Frontal cortex (tissue), 3 donors: ENCODE measurements at regions not wholly inside any gene's neighbourhood (a gene's known extent, or its start where the extent isn't known, plus 50 kb on each side); places are given as distances from the start of the nearest gene placed in this dataset.

Source experiments
- DNase-seq, 2 donors: peaks; one replicate each; pipeline ENCODE4 v3.0.0; 2012; ENCODE audit warnings: low spot score in 2 of 2
- FAIRE-seq: peaks from 2 replicates; lab custom pipeline; 2012; peaks lifted over from hg19 to GRCh38; lab: Jason Lieb, UNC
- donor health status: control.
- donor health status: control.
- donor health status: control.

GRCh38 chr5:147018812-147019211 lies 140.3 kb upstream of the PPP2R2B start:
- no peak for DNase-seq
- no peak for FAIRE-seq

DNA sequence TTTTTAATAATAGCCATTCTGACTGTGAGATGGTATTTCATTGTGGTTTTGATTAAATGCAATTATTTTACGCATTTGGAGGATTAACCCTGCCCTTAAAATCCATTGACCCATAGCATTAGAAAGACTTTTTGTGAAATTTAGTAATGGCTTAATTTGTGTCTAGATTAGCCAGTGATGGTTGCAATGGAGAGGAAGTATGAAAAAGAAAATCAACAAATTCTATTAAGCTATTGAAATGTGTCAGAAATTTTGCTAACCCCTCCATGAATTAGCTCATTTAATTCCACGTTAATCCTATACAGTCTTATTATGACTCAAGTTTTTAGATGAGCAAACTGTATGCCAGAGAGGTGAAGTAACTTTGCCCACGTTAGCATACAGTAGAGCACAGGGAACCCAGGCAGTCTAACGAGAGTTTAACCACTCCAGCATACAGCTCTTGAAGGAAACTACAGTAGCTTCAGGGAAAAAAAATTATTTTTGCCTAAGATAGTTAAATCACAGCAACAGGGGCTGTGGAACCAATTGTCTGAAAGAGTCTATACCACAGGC lies 158.2 kb upstream of the PPP2R2B start:
- FAIRE-seq (no peak), DNase-seq (no peak)

DNA sequence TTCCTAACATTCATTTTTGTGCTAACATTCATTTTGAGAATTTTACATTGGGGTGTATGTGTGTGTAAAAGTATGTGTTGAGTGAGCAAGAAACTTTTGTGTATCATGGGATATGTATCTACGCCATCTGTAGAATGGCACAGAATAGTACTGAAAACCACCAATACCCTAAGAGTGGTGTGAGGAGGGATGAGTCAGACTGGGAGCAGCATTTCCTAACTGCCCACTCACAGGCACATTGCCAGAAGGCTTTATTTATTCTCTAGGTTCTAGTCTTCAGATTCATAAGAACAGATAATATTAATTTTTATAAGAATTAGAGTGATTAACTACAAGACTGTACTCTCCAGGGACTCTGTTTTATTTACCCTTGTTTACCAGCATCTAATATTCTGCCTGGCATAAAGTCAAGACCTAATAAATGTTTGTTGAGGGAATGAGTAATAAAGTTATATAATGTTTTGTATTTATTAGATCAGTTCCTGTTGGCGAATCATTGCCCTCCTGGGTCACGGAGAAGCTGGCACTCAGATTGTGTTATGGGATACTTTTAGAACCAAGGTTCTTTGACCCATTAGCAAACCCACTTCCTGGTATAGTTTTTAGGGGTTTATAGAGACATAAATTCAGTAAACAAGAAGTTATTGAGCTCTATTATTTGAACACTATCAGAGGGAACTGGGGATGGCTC lies 159.1 kb upstream of the PPP2R2B start:
- FAIRE-seq (no peak), DNase-seq (no peak)

DNA sequence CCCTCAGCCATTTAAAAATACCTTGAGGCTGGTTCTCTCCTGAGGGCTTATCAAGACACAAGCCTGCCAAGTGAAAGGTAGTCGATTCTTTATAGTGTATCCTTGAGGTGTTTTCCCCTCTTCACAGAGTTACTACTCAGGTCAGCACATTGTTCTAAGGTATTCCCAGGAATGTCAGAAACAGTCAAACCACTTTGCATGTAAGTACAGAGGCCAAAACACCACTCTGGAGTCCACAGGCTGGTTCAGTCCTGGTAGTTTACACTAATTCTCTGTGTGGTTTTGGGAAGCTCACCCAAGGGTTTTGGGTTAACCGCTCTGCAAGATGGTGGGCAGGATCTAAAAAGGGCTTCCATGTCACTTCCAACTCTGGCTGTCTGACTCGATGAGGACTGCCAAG lies 162.3 kb upstream of the PPP2R2B start:
- no peak for DNase-seq
- FAIRE-seq = no peak

DNA sequence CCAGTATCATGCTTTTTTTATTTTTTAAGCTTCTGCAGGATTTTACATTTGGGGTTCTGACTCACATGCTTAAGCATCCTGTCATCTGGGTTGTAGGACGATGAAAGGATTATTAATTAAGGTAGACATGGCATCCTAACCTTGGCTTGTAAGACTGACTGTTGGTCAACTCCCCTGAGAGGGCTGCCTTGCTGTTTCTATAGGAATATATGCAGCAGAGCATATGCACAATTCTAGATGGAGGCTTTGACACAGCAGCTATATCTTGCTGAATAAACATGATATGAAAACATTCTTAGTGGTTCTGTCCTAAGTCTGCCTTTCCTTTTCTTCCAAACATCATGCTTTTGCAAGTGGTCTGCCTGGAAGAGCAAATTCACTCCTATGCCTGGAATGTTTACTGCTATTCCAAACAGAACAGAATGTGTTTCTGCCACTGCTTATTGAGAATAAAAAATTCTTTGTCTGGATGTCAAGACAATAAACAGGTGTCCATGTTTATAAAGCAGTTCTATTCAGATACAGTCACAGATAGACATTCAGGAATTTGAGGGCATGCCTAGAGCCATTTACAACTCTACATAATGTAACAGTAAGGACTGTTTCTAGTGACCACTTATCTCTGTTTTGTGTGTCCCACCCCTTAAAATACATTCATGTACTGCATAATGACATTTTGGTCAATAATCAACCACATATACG lies 166.2 kb upstream of the PPP2R2B start:
- FAIRE-seq (no peak), DNase-seq (no peak)

DNA sequence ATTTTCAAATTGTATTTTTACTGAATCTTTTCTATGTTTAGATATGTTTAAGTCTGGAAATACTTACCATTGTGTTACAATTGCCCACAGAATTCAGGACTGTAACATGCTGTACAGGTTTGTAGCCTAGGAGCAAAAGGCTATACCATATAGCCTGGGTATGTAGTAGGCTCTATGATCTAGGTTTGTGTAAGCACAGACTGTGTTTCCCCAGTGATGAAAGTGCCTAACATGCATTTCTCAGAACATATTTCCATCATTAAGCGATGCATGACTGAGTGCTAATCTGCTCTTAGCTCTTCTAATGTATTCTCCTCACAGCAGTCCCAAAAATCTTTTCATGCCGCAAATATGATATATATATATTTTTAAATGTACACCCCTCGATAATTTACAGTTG lies 166.7 kb upstream of the PPP2R2B start:
- DNase-seq = no peak
- no peak for FAIRE-seq

GRCh38 chr5:147046281-147046680 lies 167.7 kb upstream of the PPP2R2B start:
- FAIRE-seq = no peak
- DNase-seq = no peak

DNA sequence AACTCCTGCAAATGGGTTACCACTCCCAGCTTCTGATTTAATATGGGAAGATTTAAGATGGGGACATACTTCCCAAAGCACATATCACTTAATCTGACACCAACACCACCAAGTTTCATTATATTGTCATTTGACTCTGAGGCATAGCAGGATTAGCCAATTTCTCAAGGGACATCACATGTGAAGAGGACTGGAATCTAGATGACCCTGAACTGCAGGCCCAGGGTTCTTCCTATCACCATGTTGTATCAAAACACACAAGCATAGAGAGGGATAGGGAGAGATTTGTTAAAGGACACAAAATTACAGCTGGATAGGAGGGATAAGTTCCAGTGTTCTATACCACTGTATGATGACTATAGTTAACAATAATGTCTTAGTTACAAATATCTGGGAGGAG lies 168.3 kb upstream of the PPP2R2B start:
- DNase-seq (no peak), FAIRE-seq (no peak)

DNA sequence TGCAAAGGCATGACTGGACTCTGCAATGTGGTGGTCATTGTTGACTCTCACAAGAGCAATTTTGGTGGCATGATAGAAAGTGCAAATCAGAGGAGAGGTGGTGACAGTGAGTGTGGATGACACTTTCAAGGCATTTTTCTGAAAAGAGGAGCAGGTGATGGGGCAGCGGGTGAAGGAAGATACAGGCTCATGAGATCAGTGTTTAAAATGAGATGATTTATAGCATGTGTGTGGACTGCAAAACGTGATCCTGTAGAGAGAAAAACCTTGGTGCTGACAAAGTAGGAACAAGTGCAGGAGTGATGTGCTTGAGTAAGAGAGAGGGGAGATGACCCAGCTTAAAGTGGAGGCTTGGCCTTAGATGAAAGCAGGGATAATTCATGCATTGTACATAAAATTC lies 171.2 kb upstream of the PPP2R2B start:
- no peak for FAIRE-seq
- DNase-seq = no peak

GRCh38 chr5:147050172-147050571 lies 171.6 kb upstream of the PPP2R2B start:
- DNase-seq = no peak
- FAIRE-seq = no peak

GRCh38 chr5:147051193-147051592 lies 172.6 kb upstream of the PPP2R2B start:
- DNase-seq (no peak), FAIRE-seq (no peak)

DNA sequence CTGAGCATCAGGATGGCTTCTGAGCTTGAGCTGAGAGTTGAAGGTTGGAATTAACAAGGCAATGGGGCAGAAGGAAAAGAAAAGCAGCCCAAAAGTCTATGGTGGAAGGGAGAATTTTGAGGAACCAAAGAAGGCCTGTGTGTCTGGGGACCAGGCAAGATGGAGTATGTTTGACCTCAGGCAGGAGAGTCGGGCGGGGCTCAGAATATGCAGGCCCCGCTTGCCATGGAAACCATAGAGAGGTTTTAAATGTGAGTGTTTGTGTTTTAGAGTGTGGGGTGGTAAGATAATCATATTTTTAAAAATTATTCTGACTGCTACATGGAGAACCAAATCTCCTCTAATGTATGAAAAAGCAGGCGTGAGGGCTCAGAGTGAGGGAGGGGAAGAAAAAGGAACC lies 174.0 kb upstream of the PPP2R2B start:
- DNase-seq = no peak

DNA sequence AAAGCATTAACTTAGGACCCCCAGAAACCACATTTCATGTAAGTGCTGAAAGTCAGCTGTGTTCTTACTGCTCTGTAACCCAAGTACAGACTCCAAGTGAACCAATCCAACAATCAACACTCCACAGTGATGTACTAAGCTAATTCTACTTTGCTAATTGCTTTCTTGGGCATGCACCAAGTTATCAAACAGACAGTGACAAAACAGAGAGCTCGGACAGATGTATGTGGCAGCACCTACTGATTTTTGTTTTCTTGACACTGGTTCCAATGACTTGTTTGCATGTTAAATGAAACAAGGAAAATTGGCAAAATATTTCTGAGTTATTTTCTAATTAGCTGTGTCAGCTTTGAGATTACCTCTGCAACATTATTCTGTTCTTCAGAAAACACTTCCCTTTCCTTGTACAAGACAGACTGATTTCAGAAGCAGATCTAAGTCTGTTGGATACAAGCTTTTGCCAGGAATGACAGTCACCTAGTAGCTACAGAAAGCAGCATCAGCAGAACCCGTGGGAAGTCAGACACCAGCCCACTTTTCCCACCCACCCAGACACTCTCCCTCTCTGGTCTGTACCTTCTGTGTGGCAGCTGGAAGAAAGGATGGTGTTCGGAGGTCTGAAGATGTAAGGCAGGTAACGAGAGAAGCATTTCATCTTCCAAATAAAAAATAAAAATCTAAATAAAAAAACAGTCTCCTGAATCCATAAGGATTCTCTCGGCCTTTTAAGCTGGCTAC lies 176.7 kb upstream of the PPP2R2B start:
- DNase-seq = no peak
- no peak for FAIRE-seq

More for the DNA sequence above, 174.0 kb upstream of the PPP2R2B start:
- no peak for FAIRE-seq

GRCh38 chr5:147055850-147056566 lies 177.5 kb upstream of the PPP2R2B start:
- no peak for FAIRE-seq
- DNase-seq = no peak

GRCh38 chr5:147057051-147057450 lies 177.8 kb upstream of the STK32A start:
- DNase-seq (no peak), FAIRE-seq (no peak)

GRCh38 chr5:147061431-147061830 lies 173.4 kb upstream of the STK32A start:
- no peak for DNase-seq

GRCh38 chr5:147062427-147062826 lies 172.4 kb upstream of the STK32A start:
- no peak for FAIRE-seq
- no peak for DNase-seq

More at GRCh38 chr5:147061431-147061830, 173.4 kb upstream of the STK32A start:
- no peak for FAIRE-seq

GRCh38 chr5:147063943-147064342 lies 170.9 kb upstream of the STK32A start:
- FAIRE-seq (no peak), DNase-seq (no peak)

DNA sequence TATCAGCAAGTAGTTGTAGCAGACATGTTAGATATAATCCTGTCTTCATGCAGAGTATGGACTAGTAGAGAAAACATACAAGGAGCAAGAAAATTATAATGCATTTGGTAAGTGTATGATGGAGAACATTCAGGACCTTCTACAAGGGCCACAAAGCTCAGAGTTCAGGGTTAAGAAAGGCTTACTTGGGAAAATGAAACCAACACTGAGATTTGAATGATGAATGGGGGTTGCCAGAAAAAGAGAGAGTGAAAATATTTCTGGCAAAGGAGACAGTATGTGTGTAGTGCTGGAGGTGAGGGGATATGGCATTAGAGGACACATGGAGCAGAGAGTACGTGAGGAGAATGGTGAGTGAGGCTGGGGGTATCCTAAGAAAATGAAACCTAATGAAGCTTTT lies 169.8 kb upstream of the STK32A start:
- DNase-seq (no peak), FAIRE-seq (no peak)

GRCh38 chr5:147068998-147069397 lies 165.8 kb upstream of the STK32A start:
- DNase-seq (no peak), FAIRE-seq (no peak)
